Ovary (tissue), 3 donors: ENCODE measurements at regions not wholly inside any gene's neighbourhood (a gene's known extent, or its start where the extent isn't known, plus 50 kb on each side); places are given as distances from the start of the nearest gene placed in this dataset.

ENCODE experiments used
- POLR2A ChIP-seq: fragments of 450-650 bp; IDR thresholded peaks from one replicate; pipeline ENCODE4 v1.6.1; 2017; ENCODE audit warnings: antibody characterized with exemption, mild to moderate bottlenecking, moderate library complexity
- TF ChIP-seq, protein P1 (sequence below), 3 donors: fragments of 450-650 bp in 2 of 3; fragments of 200-600 bp in 1 of 3; IDR thresholded peaks; one replicate each; pipeline versions ENCODE4 v1.5.1 to v1.8.0; 2016 to 2022; ENCODE audit warnings: antibody characterized with exemption in 3 of 3, mild to moderate bottlenecking in 1 of 3
- donor health status: DM: no; HTN: no; CAD: no.

DNA sequence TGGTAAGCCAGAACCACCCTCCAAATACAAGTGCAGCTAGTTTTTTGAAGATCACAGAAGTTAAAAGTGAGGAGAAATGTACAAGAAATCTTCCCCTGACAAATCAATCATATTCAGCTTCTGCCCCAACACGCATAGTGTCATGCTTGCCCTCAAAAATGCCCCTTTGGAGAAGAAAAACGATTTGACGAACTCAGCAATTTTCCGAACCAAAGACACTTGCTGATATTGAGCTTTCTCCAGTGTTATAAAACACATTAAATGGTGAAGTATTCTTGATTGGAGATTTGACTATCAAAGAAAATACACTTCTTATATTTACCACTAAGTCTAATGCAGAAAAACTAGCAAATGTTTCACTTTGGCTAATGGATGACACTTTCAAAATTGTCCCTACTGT, 195.5 kb downstream of the ETV1 start:
- no peak for TF ChIP-seq POLR2A
- TF ChIP-seq, protein P1, sequence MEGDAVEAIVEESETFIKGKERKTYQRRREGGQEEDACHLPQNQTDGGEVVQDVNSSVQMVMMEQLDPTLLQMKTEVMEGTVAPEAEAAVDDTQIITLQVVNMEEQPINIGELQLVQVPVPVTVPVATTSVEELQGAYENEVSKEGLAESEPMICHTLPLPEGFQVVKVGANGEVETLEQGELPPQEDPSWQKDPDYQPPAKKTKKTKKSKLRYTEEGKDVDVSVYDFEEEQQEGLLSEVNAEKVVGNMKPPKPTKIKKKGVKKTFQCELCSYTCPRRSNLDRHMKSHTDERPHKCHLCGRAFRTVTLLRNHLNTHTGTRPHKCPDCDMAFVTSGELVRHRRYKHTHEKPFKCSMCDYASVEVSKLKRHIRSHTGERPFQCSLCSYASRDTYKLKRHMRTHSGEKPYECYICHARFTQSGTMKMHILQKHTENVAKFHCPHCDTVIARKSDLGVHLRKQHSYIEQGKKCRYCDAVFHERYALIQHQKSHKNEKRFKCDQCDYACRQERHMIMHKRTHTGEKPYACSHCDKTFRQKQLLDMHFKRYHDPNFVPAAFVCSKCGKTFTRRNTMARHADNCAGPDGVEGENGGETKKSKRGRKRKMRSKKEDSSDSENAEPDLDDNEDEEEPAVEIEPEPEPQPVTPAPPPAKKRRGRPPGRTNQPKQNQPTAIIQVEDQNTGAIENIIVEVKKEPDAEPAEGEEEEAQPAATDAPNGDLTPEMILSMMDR (IDR thresholded peaks at IDR 0.05) = no peak
